ENCODE measurements at regions not wholly inside any gene's neighbourhood (a gene's known extent, or its start where the extent isn't known, plus 50 kb on each side); places are given as distances from the start of the nearest gene placed in this dataset.

DNA sequence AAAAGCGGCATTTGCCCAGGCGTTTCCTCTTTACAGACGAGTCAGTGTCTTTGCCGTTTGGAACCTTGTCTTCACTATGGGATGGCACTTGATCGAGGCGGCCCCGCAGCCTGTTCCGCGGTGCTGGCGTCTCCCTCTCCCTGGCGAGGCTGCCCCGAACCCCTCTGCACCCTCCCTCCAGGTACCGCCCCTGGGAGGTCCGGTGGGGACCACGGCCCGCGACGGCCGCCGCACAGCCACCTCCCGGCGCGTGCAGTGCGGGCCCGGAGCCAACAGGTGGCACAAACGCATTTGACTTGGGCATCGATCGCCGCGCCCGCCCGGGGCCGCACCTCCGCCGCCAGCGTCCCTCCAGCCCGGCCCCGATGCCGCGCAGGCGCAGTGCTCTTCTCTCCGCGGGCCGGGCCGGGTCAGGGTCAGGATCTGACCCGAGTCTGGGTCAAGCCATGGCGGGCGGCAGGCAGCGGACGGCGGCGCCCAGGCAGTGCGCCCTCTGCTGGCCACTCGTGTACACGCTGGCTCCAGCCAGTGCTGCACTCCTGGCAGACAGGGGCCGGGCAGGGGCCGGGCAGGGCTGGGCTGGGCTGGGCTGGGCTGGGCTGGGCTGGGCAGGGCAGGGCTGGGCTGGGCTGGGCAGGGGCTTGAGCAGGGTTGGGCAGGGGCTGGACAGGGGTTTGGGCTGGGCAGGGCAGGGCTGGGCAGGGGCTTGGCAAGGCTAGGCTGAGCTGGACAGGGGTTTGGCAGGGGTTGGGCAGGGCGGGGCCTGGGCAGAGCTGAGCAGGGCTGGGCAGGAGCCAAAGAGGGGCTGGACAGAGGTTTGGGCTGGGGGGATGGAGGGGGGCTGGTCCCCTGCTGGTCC lies 155.8 kb upstream of the IRX4 start:
- BruUV-seq (replicated peaks), result no TSS peak
- peaks cover 43% of the 10 kb centered on the region for H3K27me3 ChIP-seq (ENCODE audit: insufficient read depth, low read length)
- POLR2A ChIA-PET, result no interaction called here
- H3K9me2 ChIP-seq (ENCODE audit: insufficient read depth), result no peaks in the 10 kb centered on the region
- no peaks in the 10 kb centered on the region for H3K36me3 ChIP-seq (ENCODE audit: control insufficient read depth in 1 of 2, insufficient read depth in 2 of 2, low read length in 2 of 2)
- no peaks in the 10 kb centered on the region for H3K79me2 ChIP-seq (ENCODE audit: insufficient read depth, low read length)
- peak overlapping the region; percentile 79 for H3K4me2 ChIP-seq (ENCODE audit: low read length)
- no peaks in the 10 kb centered on the region for H3K9me3 ChIP-seq (ENCODE audit: control insufficient read depth in 1 of 2, insufficient read depth in 1 of 2, low read depth in 1 of 2, low read length in 2 of 2)
- DNase-seq (ENCODE audit: low read depth, low spot score) (peak; percentile 33), ATAC-seq (peak; percentile 98)
- H3K27ac ChIP-seq (ENCODE audit: low read depth, low read length), result no peak overlapping the region
- CTCF ChIA-PET, result interaction anchor here (0.7 to 1.9 kb wide), 6 partner anchors 11 to 278 kb away, joined by 3 to 8 read pairs (median 4); no protein-coding TSS in a partner anchor
- H4K20me1 ChIP-seq (ENCODE audit: insufficient read depth), result no peaks in the 10 kb centered on the region
- peaks cover 5 to 7% of the 10 kb centered on the region in 2 experiments; a peak in 3 of 4 replicates for H3K4me1 ChIP-seq (ENCODE audit: control insufficient read depth in 1 of 2, insufficient read depth in 2 of 2, low read length in 2 of 2)
- TF ChIP-seq CBX3 (IDR thresholded peaks at IDR 0.05; ENCODE audit: low read depth) (0 out of 2 replicates have a peak, but pooled peaks have one; percentile 48), SP1 (IDR thresholded peaks at IDR 0.05; ENCODE audit: low read depth) (0 out of 2 replicates have a peak, but pooled peaks have one; percentile 15), MAX (IDR thresholded peaks at IDR 0.05) (peak; percentile 53; the same call in 1 of the 2 replicates), EZH2phosphoT487 (IDR thresholded peaks at IDR 0.05; ENCODE audit: borderline replicate concordance) (no peak), RAD21 (IDR thresholded peaks at IDR 0.05; ENCODE audit: low read depth) (peak; percentile 60), ATF3 (IDR thresholded peaks at IDR 0.05) (no peak), CTCF (IDR thresholded peaks at IDR 0.05 in 2 of 3, conservative IDR thresholded peaks at IDR 0.05 in 1 of 3; ENCODE audit: borderline replicate concordance in 1 of 3, insufficient read depth in 1 of 3, low read depth in 2 of 3, low read length in 2 of 3) (peak; percentile 75 to 96 (median 79))
- intact Hi-C loops (cut with micrococcal nuclease), result loop anchor here (1.0 kb wide), 2 partner anchors 113 to 275 kb away; no protein-coding TSS in a partner anchor
- H3K4me3 ChIP-seq (replicated peaks in 1 of 2; ENCODE audit: low read depth in 1 of 2, low read length in 2 of 2), result peak overlapping the region in 1 of 2 experiments; percentile 34; a peak in 1 of 4 replicates
- RAD21 ChIA-PET (ENCODE audit: low non-redundant PET in 1 of 2, low total read pairs in 2 of 2, uncharacterized antibody in 2 of 2, unreplicated experiment in 2 of 2), result no interaction called here
- no peak overlapping the region for H2AFZ ChIP-seq (ENCODE audit: low read depth, low read length, poor library complexity, severe bottlenecking)
- H3K9ac ChIP-seq (ENCODE audit: low read length), result no peak overlapping the region

Data from HCT116 (cell line).